Adrenal gland (tissue), 9 donors: ENCODE measurements at regions not wholly inside any gene's neighbourhood (a gene's known extent, or its start where the extent isn't known, plus 50 kb on each side); places are given as distances from the start of the nearest gene placed in this dataset.

Experiments
- DNase-seq, 7 donors: peaks; one replicate each; pipeline ENCODE4 v3.0.0-alpha.2; 2019 to 2020
- H3K27ac ChIP-seq, 5 donors: fragments of 200-600 bp; sonication (generic) in 4 of 5; 1 replicate in 3 of 5; 2 replicates in 2 of 5; pipeline versions ENCODE4 v1.5.1 to v1.8.0; 2016 to 2020; ENCODE audit warnings: mild to moderate bottlenecking in 1 of 5
- H3K27me3 ChIP-seq: fragments of 200-600 bp; 2 replicates; pipeline ENCODE4 v1.8.0; 2021
- H3K36me3 ChIP-seq, 2 donors: fragments of 200-600 bp; replicated peaks in 1 of 2; 1 replicate in 1 of 2; 2 replicates in 1 of 2; pipeline versions ENCODE4 v1.5.1 to v1.8.0; 2018 to 2022
- H3K4me1 ChIP-seq, 2 donors: fragments of 200-600 bp; replicated peaks in 1 of 2; 1 replicate in 1 of 2; 2 replicates in 1 of 2; pipeline versions ENCODE4 v1.5.1 to v1.8.0; 2018 to 2021
- H3K4me3 ChIP-seq, 4 donors: fragments of 200-600 bp; sonication (generic) in 3 of 4; one replicate each; pipeline ENCODE4 v1.5.1; 2016 to 2018
- H3K9me3 ChIP-seq, 3 donors: fragments of 200-600 bp; sonication (generic) in 1 of 3; replicated peaks in 1 of 3; 1 replicate in 2 of 3; 2 replicates in 1 of 3; pipeline versions ENCODE4 v1.5.1 to v1.8.0; 2016 to 2021
- POLR2A ChIP-seq, 2 donors: fragments of 450-650 bp; IDR thresholded peaks; one replicate each; pipeline ENCODE4 v1.6.1; 2017; ENCODE audit warnings: antibody characterized with exemption in 2 of 2, mild to moderate bottlenecking in 2 of 2, moderate library complexity in 1 of 2
- WGBS, 4 donors: extraction: QIAGEN DNeasy Blood & Tissue Kit in 2 of 4; methylation state at CpG; one replicate each; pipeline versions ENCODE4 v1.1.5 to v1.1.7; 2013 to 2017; 5-methylcytosine and 5-hydroxymethylcytosine counted together
- intact Hi-C, 2 donors: fragments of 100-400 bp; cut with DNase I; formaldehyde crosslinking; loops; one replicate each; pipeline versions ENCODE4 v1.14.1 to v1.15.0; 2022 to 2023
- TF ChIP-seq, protein P1 (sequence below), 6 experiments: fragments of 450-650 bp in 4 of 6; fragments of 200-600 bp in 2 of 6; sonication (generic) in 1 of 6; IDR thresholded peaks; 1 replicate in 5 of 6; 2 replicates in 1 of 6; pipeline versions ENCODE4 v1.5.1 to v1.8.0; 2016 to 2021; ENCODE audit warnings: antibody characterized with exemption in 6 of 6, mild to moderate bottlenecking in 2 of 6, moderate library complexity in 1 of 6
- donor health status: healthy with polysubstance abuse.
- donor health status: Bipolar disorder and iron deficiency.
- donor health status: DM: yes; HTN: yes; CAD: no.
- donor health status: DM: no; HTN: no; CAD: no.
- donor health status: DM: no; HTN: no; CAD: no.

DNA sequence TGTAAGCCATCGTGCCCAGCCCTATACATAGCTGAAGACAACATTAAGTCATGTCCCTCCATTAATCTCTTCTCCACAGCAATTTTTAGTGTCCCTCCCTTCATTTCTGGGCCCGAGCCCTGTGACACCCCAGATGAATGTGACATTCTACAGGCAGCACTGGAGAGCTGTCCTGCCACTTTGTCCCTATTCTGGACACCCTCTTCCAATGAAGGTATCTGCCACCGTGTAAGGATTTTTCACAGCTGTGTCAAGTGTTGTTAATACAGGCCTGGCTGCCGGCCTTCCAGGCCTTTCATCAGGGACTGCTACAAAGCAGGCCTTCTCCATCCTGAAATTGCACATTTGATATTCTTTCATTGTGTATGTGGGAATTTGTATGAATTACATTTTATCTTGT is 62.0 kb upstream of the SLC28A3 start:
- Histone ChIP-seq H3K36me3 (no peaks in the 10 kb centered on the region), H3K4me3 (no peak overlapping the region), H3K27me3 (no peaks in the 10 kb centered on the region), H3K27ac (no peak overlapping the region), H3K9me3 (no peaks in the 10 kb centered on the region), H3K4me1 (no peaks in the 10 kb centered on the region)
- no peak for TF ChIP-seq POLR2A (IDR thresholded peaks at IDR 0.05)
- TF ChIP-seq, protein P1, sequence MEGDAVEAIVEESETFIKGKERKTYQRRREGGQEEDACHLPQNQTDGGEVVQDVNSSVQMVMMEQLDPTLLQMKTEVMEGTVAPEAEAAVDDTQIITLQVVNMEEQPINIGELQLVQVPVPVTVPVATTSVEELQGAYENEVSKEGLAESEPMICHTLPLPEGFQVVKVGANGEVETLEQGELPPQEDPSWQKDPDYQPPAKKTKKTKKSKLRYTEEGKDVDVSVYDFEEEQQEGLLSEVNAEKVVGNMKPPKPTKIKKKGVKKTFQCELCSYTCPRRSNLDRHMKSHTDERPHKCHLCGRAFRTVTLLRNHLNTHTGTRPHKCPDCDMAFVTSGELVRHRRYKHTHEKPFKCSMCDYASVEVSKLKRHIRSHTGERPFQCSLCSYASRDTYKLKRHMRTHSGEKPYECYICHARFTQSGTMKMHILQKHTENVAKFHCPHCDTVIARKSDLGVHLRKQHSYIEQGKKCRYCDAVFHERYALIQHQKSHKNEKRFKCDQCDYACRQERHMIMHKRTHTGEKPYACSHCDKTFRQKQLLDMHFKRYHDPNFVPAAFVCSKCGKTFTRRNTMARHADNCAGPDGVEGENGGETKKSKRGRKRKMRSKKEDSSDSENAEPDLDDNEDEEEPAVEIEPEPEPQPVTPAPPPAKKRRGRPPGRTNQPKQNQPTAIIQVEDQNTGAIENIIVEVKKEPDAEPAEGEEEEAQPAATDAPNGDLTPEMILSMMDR (IDR thresholded peaks at IDR 0.05) = no peak
- intact Hi-C loops = loop anchor here (10.0 kb wide), 2 partner anchors 552 to 852 kb away; no protein-coding TSS in a partner anchor
- WGBS, 4 donors = 89 to 98% (median 94%) methylated on average over 4 of the region's 4 CpGs
- DNase-seq = no peak

DNA sequence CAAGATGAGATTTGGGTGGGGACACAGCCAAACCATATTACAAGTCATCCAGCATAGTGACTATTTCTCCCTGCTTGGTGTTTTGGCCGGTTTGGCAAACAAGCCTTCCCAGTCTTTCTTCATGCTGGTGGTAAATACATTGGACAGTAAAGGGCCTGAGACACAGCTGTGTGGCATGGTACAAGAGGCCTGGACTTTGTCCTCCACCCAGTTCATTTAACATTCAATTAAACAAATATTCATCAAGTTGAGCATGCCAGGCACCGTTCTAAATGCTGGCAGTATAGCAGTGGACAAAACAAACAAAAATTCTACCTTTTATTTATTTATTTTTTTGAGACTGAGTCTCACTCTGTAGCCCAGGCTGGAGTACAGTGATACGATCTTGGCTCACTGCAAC is 62.7 kb upstream of the SLC28A3 start:
- WGBS, 4 donors = 84 to 96% (median 90%) methylated on average over 3 of the region's 3 CpGs
- no peaks in the 10 kb centered on the region for H3K9me3 ChIP-seq
- TF ChIP-seq, protein P1 (IDR thresholded peaks at IDR 0.05) = no peak
- TF ChIP-seq POLR2A (IDR thresholded peaks at IDR 0.05) = no peak
- no peak for DNase-seq
- intact Hi-C loops = loop anchor here (10.0 kb wide), 2 partner anchors 552 to 852 kb away; no protein-coding TSS in a partner anchor
- H3K4me1 ChIP-seq = no peaks in the 10 kb centered on the region
- H3K27me3 ChIP-seq = no peaks in the 10 kb centered on the region
- no peak overlapping the region for H3K4me3 ChIP-seq
- no peak overlapping the region for H3K27ac ChIP-seq
- H3K36me3 ChIP-seq = no peaks in the 10 kb centered on the region

DNA sequence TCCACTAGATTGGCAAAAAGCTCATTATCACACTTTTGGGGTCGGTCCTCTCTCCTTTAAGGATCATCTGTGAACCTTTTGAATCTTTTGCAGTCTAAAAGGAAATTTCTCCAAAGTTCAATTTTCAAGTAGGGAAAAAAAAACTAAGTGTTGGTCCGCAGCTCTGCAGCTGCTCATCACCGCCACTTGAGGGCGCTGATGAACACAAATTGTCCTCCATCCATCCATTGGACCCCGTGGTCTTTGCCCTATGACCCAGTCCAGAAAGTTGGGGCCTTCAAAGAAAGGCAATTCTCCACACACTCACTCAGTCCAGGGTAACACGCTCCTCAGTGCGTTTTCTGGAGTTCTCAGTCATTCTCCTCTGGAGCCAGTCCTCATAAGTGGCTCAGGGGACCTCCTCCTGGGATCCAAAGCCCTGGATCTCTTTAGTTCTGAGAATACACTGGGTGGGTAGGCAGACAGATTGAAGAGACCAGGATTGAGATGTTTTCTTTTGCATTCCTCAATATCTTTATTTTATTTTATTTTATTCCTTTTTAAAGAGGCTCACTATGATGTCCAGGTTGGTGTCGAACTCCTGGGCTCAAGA is 63.6 kb upstream of the SLC28A3 start:
- Histone ChIP-seq H3K4me1 (no peaks in the 10 kb centered on the region), H3K27me3 (no peaks in the 10 kb centered on the region), H3K4me3 (no peak overlapping the region), H3K27ac (no peak overlapping the region), H3K36me3 (no peaks in the 10 kb centered on the region), H3K9me3 (no peaks in the 10 kb centered on the region)
- TF ChIP-seq, protein P1 (IDR thresholded peaks at IDR 0.05) = peak in 5 of 6 experiments; percentile 41 to 50 (median 44)
- TF ChIP-seq POLR2A (IDR thresholded peaks at IDR 0.05) = no peak
- 26 to 42% (median 39%) methylated on average over 6 to 8 of the region's 8 CpGs for WGBS, 4 donors
- intact Hi-C loops = loop anchor here (10.0 kb wide), 2 partner anchors 551 to 851 kb away; no protein-coding TSS in a partner anchor
- DNase-seq = no peak

GRCh38 chr9:84405667-84406066 is 65.1 kb upstream of the SLC28A3 start:
- no peak for DNase-seq
- Histone ChIP-seq H3K36me3 (no peaks in the 10 kb centered on the region), H3K9me3 (no peaks in the 10 kb centered on the region), H3K27ac (no peak overlapping the region), H3K4me1 (no peaks in the 10 kb centered on the region), H3K4me3 (no peak overlapping the region), H3K27me3 (no peaks in the 10 kb centered on the region)
- intact Hi-C loops = loop anchor here (10.0 kb wide), 2 partner anchors 549 to 849 kb away; no protein-coding TSS in a partner anchor
- 77 to 89% (median 82%) methylated on average over 4 of the region's 4 CpGs for WGBS, 4 donors
- TF ChIP-seq, protein P1 (IDR thresholded peaks at IDR 0.05) = no peak
- TF ChIP-seq POLR2A (IDR thresholded peaks at IDR 0.05) = no peak
